Colonic mucosa (tissue), 4 donors: ENCODE measurements at regions not wholly inside any gene's neighbourhood (a gene's known extent, or its start where the extent isn't known, plus 50 kb on each side); places are given as distances from the start of the nearest gene placed in this dataset.

Source experiments
- DNase-seq: peaks from one replicate; pipeline ENCODE4 v3.0.0-alpha.2; 2020
- H3K27ac ChIP-seq: fragments of 200-600 bp; one replicate; pipeline ENCODE4 v1.8.0; 2021
- H3K27me3 ChIP-seq: fragments of 200-600 bp; one replicate; pipeline ENCODE4 v1.8.0; 2021
- H3K36me3 ChIP-seq: fragments of 200-600 bp; one replicate; pipeline ENCODE4 v1.8.0; 2021
- H3K4me1 ChIP-seq: fragments of 200-600 bp; one replicate; pipeline ENCODE4 v1.8.0; 2021; ENCODE audit warnings: mild to moderate bottlenecking
- H3K4me3 ChIP-seq: fragments of 200-600 bp; one replicate; pipeline ENCODE4 v1.8.0; 2021
- H3K9ac ChIP-seq, 2 donors: one replicate each; pipeline ENCODE4 v1.7.0; 2013; ENCODE audit warnings: control low read depth in 2 of 2, low read depth in 2 of 2, low read length in 2 of 2
- H3K9me3 ChIP-seq: fragments of 200-600 bp; one replicate; pipeline ENCODE4 v1.8.0; 2021
- CTCF ChIP-seq: fragments of 200-600 bp; IDR thresholded peaks from one replicate; pipeline ENCODE4 v1.8.0; 2022; ENCODE audit warnings: antibody characterized with exemption, mild to moderate bottlenecking
- intact Hi-C: fragments of 100-400 bp; cut with DNase I; formaldehyde crosslinking; loops from one replicate; pipeline ENCODE4 v1.14.1; 2022
- donor health status: healthy.
- donor health status: DM: no; HTN: no; CAD: no.
- donor health status: DM: no; HTN: no; CAD: no.

DNA sequence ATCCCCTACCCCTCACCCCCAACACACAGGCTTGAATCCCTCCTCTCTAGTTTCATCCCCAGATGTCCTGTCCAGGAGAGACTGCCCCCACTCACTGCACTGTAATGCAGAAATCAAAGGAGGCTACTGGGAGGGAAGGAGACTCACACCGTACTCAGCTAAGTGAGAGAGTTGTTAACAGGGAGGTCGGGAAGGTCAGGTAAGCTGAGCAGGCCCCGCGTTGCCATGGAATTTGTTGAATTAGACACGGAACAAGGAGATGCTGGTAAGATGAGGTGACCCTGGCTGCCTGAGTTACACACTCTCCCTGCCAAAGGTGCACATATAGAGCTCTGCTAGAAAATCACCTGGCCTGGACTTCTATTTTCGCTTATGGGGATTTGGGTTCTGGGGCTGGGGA lies 197.9 kb downstream of the NXPE2 start:
- DNase-seq: no peak
- no peak overlapping the region for H3K27ac ChIP-seq
- no peak for TF ChIP-seq CTCF
- H3K9ac ChIP-seq: no peak overlapping the region
- H3K9me3 ChIP-seq: no peaks in the 10 kb centered on the region
- no peaks in the 10 kb centered on the region for H3K36me3 ChIP-seq
- H3K27me3 ChIP-seq: no peaks in the 10 kb centered on the region
- H3K4me1 ChIP-seq: no peaks in the 10 kb centered on the region
- intact Hi-C loops: no loop called here
- H3K4me3 ChIP-seq: no peak overlapping the region

- DNase-seq: no peak
- no peaks in the 10 kb centered on the region for H3K36me3 ChIP-seq
- no peak overlapping the region for H3K4me3 ChIP-seq
- no peaks in the 10 kb centered on the region for H3K4me1 ChIP-seq
- H3K27ac ChIP-seq: no peak overlapping the region
- intact Hi-C loops: no loop called here
- no peaks in the 10 kb centered on the region for H3K9me3 ChIP-seq
- H3K9ac ChIP-seq: no peak overlapping the region
- no peaks in the 10 kb centered on the region for H3K27me3 ChIP-seq
- no peak for TF ChIP-seq CTCF
These were observed 199.6 kb downstream of the NXPE2 start for GRCh38 chr11:114877976-114878375.

DNA sequence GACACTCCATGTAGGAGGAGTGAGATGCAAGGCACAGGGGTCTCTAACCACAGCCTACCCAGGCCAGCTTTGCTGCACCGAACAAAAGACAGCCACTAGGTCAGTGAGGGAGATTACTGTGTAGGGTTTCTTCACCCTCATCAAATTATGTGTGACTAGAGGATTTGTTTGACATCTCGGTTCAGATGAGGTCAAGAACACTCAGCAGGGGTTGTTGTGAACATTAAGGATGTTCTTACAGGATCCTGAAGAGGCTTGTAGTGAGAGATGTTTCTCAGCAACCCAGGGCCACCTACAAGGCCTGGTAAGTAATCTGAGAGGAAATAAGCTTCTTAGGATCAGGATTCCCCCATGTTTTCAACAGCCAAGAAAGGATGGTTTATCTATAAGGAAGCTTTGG lies 202.1 kb downstream of the NXPE2 start:
- Histone ChIP-seq H3K27ac (no peak overlapping the region), H3K4me3 (no peak overlapping the region), H3K9me3 (no peaks in the 10 kb centered on the region), H3K27me3 (no peaks in the 10 kb centered on the region), H3K4me1 (no peaks in the 10 kb centered on the region), H3K36me3 (no peaks in the 10 kb centered on the region), H3K9ac (no peak overlapping the region)
- intact Hi-C loops: no loop called here
- no peak for TF ChIP-seq CTCF
- no peak for DNase-seq

- no peaks in the 10 kb centered on the region for H3K4me1 ChIP-seq
- no peaks in the 10 kb centered on the region for H3K36me3 ChIP-seq
- H3K27me3 ChIP-seq: no peaks in the 10 kb centered on the region
- no peak overlapping the region for H3K27ac ChIP-seq
- H3K4me3 ChIP-seq: no peak overlapping the region
- no peak for DNase-seq
- no peak for TF ChIP-seq CTCF
- intact Hi-C loops: no loop called here
- H3K9me3 ChIP-seq: no peaks in the 10 kb centered on the region
- no peak overlapping the region for H3K9ac ChIP-seq
These were observed 205.1 kb downstream of the NXPE2 start for GRCh38 chr11:114883472-114883871.

DNA sequence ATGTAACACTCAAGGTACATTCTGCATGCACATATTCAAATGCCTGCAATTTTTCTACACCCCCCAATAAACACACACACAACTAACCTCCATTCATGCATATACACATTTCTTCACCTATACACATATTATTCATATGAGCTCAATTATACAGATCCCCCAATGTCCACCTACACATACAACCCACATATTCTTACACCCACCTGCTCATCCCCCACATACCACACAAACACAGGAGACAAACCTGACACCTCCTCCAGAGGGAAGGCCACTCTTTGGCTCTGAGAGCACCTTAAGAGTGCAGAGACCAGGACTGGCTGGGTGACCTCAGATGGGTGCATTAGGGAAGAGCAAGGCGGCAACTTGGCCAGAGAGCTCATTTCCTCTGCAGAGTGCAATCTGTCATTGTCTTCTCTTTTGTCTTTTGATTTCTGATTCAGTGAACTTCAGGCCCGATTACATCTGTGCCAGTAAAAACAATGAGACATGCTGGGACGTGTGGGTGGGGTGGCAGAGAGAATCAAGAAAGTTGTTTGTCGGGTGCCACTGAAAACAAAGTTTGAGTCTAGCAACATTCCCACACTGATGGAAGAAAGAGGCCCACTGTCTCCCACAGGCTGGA lies 208.4 kb downstream of the NXPE2 start:
- intact Hi-C loops: no loop called here
- H3K4me1 ChIP-seq: no peaks in the 10 kb centered on the region
- no peaks in the 10 kb centered on the region for H3K36me3 ChIP-seq
- H3K27ac ChIP-seq: no peak overlapping the region
- no peak for DNase-seq
- no peak overlapping the region for H3K9ac ChIP-seq
- TF ChIP-seq CTCF: no peak
- H3K27me3 ChIP-seq: no peaks in the 10 kb centered on the region
- H3K4me3 ChIP-seq: no peak overlapping the region
- no peaks in the 10 kb centered on the region for H3K9me3 ChIP-seq
